HG02610 (cell line): ENCODE measurements at regions not wholly inside any gene's neighbourhood (a gene's known extent, or its start where the extent isn't known, plus 50 kb on each side); places are given as distances from the start of the nearest gene placed in this dataset.

Experiments used
- ATAC-seq: cut with Tn5 transposase; IDR thresholded peaks from one replicate; pipeline ENCODE4 v1.9.1; 2021; ENCODE audit warnings: mild to moderate bottlenecking, moderate library complexity; ENCODE audit not compliant: unreplicated experiment

- no peak for ATAC-seq
Measured at GRCh38 chr1:228964178-228965089, 229.2 kb downstream of the RHOU start.

DNA sequence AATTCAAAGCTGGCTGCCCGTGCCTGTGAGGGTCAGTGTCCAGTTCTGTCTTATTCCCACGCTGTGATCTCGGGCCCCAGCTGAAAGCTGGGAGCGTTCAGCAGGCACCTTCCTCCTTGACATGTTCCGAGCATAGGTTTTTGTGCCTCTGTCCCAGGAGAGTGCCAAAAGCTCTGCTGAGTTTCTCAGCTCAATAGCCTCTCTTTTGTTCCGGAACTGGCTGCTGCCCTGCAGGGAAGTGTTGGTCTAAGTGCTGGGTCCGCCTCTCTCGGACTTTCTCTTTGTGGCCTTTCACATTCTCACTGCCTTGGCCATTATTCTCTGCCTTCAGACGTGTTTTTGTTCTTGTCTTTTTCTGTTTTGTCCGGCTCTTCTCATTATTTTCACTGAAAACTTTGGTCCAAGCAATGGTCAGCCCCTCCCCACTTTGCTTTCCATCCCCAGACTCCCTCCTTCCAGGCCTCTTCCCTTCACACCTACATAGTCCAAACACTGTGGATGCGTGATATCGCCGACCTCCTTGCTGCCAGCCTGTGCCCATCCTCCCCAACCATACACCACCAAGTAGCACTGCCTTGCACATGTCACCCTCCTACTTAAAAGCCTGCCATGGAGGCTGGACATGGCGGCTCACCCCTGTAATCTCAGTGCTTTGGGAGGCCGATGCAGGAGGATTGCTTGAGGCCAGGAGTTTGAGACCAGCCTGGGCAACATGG, 233.8 kb downstream of the RHOU start:
- ATAC-seq: no peak

DNA sequence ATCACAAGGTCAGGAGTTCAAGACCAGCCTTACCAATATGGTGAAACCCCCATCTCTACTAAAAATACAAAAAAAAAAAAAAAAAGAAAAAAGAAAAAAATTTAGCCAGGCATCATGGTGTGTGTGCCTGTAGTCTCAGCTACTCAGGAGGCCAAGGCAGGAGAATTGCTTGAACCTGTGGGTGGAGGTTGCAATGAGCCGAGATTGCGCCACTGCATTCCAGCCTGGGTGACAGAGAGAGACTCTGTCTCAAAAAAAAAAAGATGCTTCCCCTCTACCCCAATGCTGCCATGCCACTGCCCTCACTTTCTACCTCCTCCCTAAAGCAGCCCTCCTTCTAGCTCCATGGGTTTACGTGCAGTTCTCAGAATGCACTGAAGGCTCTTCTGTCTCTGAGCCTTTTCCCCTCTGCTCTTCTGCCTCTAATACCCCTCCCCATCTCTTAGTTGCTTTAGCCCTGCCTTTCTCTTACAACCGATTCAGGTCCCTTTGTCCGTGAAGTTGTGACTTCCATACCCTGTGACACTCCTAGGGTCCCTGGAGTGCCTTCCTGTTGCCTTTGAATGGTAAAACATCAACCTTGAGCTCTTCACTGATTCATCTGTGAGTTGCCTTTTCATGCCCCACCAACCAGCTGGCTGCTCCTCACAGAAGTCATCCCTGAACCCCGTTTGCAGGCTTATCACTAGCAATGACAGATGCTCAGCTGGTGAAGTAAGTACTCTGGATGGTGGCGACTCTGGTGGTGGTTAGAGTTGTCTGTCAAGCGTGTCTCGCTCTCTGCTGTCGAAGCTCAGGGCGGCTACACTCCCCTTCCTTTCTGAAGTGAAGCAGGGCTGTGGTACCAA, 234.9 kb downstream of the RHOU start:
- no peak for ATAC-seq

GRCh38 chr1:228972576-228972975, 237.3 kb downstream of the RHOU start:
- no peak for ATAC-seq

GRCh38 chr1:228974273-228974672, 239.0 kb downstream of the RHOU start:
- ATAC-seq: no peak

DNA sequence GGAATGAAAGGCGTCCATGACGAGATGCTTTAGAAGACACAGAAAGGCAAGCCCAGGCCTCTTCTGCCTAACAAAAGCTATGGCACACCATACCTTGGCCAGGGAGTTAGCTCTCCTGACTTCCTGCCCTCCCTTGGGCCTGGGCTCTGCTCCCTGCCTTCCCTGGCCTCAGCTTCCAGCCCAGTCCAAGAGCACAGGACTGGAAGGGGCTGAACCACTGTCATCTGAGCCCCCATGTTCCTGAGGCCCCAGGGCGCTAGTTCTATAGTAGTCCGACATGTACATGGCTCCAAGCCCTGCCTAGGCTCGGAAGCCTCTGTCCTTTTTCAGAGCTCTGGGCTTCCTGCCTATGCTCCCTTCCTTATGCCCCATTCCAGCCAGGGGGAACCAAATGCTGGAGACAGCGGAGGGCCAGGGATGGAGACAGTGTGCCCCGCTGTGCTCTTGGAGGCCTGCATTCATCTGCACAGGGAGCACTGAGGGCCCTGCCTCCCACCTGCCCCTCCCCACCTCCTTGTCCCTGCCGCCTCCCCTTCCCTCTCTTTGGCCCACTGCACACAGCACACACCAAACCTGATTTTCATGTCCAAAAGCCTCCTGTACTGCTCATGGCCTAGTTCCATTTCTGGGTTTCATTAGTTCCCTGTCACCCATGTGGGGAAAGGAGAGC, 240.1 kb downstream of the RHOU start:
- ATAC-seq: no peak

GRCh38 chr1:228976316-228976715, 241.0 kb downstream of the RHOU start:
- ATAC-seq: no peak

DNA sequence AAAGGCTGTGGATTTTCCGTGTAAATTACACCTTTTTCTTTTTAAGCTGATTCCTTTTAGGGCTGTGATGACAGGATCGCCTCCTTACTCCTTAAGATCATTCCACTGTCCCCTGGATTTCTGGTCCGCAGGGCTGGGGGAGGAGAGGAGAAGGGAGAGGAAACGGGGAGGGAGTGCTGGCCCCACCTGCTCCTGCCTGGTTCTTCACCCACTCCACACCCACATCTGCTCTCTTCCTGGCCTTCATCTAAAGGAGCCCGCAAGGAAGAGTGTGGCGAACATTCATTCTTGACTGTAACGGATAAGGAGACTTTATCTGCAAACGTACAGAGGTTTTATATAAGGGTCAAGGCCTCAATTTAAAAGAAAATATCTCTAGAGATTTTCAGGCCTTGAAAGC, 242.0 kb downstream of the RHOU start:
- no peak for ATAC-seq

DNA sequence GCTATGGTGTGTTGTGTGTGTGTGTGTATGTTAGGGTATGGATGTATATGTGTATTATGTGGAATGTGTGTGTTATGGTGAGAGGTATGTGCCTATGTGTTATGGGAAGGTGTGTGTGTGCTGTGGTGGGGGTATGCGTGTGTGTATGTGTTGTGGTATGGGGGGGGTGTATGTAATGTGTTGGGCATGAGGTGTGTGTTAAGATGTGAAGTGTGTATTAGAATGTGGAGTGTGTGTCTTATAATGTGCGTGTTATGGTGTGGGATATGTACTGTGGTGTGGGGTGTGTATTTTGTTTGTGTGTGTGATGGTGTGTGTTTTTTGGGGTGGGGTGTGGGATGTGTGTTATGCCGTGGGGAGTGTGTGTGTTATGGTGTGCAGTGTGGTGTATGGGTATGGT, 242.5 kb downstream of the RHOU start:
- ATAC-seq: no peak

GRCh38 chr1:228978484-228979324, 243.4 kb downstream of the RHOU start:
- no peak for ATAC-seq

GRCh38 chr1:228979325-228979699, 244.0 kb downstream of the RHOU start:
- ATAC-seq: no peak

- ATAC-seq: no peak
Measured at GRCh38 chr1:228979774-228980173, 244.5 kb downstream of the RHOU start.

DNA sequence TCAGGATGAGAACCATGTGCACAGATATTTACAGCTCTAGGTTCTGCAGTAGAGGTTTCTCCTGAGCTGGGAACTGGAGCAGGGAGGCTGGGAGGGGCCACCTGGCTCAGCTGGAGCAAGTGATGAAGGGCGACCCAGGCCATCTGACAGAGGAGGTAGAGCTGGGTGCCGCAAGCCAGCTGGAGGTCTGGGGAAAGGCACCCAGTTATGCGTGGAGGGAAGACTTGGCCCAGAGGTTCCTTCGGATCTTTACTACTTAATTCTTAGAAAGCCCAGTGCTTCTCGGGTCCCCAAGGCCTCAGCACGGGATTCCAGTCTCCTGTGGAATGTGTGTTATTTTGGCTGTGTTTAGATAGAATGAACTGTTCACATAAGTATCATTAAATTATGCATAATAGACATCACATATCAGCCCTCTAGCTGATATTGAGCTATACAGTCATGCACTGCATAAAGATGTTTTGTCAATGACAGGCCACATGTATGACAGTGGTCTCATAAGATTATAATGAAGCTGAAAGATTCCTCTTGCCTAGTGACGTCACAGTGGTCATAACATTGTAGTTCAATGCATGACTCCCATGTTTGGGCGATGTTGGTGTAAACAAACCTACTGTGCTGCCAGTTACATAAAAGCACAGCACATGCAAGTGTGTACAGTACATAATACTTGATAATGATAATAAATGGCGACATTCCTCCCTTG, 245.1 kb downstream of the RHOU start:
- no peak for ATAC-seq

- no peak for ATAC-seq
Measured at GRCh38 chr1:228982637-228983036, 247.4 kb downstream of the RHOU start.

DNA sequence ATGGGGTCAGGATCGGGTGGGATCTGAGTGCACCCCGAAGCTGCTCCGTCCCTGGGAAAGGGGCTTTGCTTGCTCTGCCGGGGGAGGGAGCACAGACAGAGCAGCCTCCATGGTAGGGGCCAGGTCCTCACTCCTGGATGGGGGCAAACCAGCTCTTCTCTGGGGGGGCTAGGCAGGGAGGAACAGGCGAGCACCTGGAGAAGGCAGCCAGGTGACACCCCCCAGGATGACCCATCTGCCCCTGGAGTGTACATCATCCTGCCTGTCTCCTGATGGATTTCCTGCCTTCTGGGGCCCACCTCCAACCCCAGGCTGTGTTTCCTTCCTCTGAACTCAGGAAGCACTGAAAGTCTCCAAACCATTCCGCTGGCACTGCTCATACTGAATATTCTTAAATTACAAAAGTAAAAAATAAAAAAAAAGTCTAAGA, 248.0 kb downstream of the RHOU start:
- ATAC-seq: no peak

- no peak for ATAC-seq
Measured at GRCh38 chr1:228983661-228984060, 248.4 kb downstream of the RHOU start.

GRCh38 chr1:228984107-228984506, 248.8 kb downstream of the RHOU start:
- ATAC-seq: no peak

GRCh38 chr1:228984646-228985631, 249.7 kb downstream of the RHOU start:
- no peak for ATAC-seq
